GM12891 (cell line): ENCODE measurements at regions not wholly inside any gene's neighbourhood (a gene's known extent, or its start where the extent isn't known, plus 50 kb on each side); places are given as distances from the start of the nearest gene placed in this dataset.

Source experiments
- POLR2A ChIP-seq: IDR thresholded peaks from 2 replicates; pipeline ENCODE4 v1.6.1; 2011; ENCODE audit warnings: low read depth, low read length, control low read depth
- POLR2AphosphoS5 ChIP-seq: IDR thresholded peaks from 2 replicates; pipeline ENCODE4 v1.6.1; 2011; ENCODE audit warnings: low read depth, low read length, control low read depth
- TAF1 ChIP-seq: IDR thresholded peaks from 2 replicates; pipeline ENCODE4 v1.6.1; 2011; ENCODE audit warnings: low read depth, low read length, control low read depth

DNA sequence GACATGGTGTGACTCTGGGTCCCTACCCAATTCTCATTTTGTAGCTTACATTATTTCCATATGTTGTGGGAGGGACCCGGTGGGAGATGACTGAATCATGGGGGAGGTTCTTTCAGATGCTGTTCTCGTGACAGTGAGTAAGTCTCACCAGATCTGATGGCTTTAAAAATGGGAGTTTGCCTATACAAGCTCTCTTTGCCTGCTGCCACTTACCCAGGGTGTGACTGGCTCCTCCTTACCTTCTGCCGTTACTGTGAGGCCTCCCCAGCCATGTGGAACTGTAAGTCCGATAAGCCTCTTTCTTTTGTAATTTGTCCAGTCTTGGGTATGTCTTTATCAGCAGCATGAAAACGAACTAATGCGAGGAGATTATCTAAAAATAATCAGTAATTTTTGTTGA is 1683.2 kb upstream of the SLC39A10 start:
- TF ChIP-seq POLR2AphosphoS5 (no peak), POLR2A (no peak), TAF1 (no peak)
